HG02623 (cell line): ENCODE measurements at regions not wholly inside any gene's neighbourhood (a gene's known extent, or its start where the extent isn't known, plus 50 kb on each side); places are given as distances from the start of the nearest gene placed in this dataset.
"Not testable (repeated sequence)": the region's sequence is repeated elsewhere in the genome, so short reads cannot be mapped to it uniquely, and the experiment has no call there.

ENCODE experiments used
- ATAC-seq: cut with Tn5 transposase; IDR thresholded peaks from one replicate; pipeline ENCODE4 v1.9.1; 2021; ENCODE audit warnings: moderate library complexity; ENCODE audit not compliant: unreplicated experiment

DNA sequence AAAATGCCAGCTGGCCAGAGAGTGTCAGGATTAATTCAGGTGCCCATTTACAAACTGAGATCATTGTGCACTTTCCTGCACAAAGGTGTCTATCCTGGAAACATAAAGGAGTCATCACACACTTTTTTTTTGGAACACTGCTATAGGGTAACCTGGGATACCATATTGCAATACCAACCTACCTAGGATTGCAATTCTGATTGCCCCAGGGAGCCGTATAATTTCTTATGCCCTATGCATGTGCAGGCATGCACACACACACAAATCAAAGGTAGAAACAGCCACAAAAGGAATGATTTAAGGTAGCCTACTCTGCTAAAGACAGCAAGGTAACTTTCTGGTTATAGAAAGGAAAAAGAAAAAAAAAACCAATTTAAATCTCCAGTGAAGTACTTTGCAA, 285.3 kb upstream of the KITLG start:
- no peak for ATAC-seq

- no peak for ATAC-seq
Measured at GRCh38 chr12:88860851-88861250, 280.6 kb upstream of the KITLG start.

GRCh38 chr12:88856201-88856600, 275.9 kb upstream of the KITLG start:
- no peak for ATAC-seq

DNA sequence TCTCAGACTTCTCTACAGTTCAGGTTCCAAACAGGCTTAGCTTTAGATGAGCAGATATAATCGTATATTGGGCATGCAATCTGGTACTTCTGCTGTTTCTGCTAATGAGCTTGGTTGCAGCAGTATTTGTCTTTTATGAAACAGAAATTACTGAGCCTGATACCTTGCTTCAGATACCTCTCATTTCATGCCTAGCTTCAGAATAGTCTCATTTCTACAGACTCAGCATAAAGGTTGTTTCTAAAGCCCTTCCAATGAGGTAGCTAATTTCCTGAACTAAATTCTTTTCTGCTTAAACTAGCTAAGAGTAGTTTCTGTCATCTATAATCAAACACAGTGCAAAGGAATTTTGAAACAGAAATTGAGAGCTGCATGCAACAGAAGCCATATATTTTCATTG, 275.0 kb upstream of the KITLG start:
- ATAC-seq = no peak

DNA sequence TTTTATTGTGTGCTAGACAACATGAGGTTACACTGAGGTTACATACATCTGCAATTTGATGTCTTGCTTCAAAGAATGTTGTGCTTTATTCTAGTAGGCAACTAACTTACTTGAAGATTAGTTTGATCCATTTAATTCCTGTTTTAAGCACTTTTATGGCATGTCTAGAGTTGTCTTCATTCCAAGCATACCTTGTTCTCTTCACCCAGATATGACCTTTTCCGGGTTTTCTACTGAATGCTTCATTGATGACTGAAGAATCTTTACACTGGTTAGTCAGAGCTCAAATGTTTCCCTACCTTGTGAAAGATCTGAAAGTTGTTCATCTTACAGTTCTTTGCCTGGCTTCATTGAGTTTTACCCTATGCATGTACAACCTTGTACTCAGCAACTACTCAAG, 274.0 kb upstream of the KITLG start:
- no peak for ATAC-seq

- ATAC-seq = not testable (repeated sequence)
Measured at GRCh38 chr12:88847246-88847645, 267.0 kb upstream of the KITLG start.

DNA sequence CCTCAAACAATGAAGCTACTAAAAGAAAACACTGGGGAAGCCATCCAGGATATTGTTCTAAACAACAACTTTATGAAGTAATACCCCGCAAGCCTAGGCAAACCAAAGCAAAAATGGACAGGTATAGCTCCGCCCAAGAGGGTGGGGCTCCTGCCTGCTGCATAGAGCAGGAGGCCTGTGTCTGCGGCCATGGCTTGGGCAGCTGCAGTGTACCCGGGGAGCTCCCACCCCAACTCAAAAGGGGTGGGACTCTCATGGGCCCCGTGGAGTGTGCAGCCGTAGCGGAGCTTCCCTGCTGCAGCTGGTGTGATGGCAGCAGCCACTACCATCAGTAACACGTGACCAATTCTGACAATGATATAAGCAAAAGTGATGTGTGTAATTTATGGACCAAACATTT, 264.2 kb upstream of the KITLG start:
- no peak for ATAC-seq

GRCh38 chr12:88842314-88842713, 262.0 kb upstream of the KITLG start:
- ATAC-seq = no peak

DNA sequence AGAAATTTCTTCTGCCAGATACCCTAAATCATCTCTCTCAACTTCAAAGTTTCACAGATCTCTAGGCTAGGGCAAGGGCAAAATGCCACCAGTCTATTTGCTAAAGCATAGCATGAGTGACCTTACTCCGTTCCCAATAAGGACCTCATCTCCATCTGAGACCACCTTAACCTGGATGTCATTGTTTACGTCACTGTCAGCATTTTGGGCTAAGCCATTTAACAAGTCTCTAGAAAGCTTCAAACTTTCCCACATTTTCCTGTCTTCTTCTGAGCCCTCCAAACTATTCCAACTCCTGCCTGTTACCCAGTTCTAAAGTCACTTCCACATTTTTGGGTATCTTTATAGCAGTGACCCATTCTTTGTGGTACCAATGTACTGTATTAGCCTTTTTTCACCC, 259.2 kb upstream of the KITLG start:
- ATAC-seq = no peak

- ATAC-seq = no peak
Measured at GRCh38 chr12:88836156-88836555, 255.9 kb upstream of the KITLG start.

GRCh38 chr12:88834226-88834625, 254.0 kb upstream of the KITLG start:
- no peak for ATAC-seq

DNA sequence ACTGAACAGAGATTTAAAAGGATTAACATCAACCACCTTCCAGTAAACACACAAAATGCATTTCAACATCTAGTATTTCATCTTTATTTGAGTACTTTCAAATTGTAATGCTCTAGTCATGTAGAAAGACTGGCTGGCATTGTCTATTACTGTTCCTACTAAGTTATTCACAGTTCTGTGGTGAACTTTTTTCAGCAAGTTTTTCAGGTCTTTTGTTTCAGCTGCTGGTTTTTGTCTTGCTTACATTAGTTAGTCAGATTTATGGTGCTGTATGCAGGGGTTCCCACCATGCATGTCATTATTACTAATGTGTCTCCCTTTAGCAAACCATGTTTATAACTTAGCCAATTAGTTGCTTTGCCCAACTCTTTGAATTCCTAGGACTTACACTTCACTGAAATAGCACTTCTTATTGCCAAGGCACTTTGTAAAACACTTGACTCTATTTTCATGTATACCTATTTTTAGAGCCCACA, 253.4 kb upstream of the KITLG start:
- ATAC-seq = no peak

- ATAC-seq = not testable (repeated sequence)
Measured at GRCh38 chr12:88828537-88828936, 248.3 kb upstream of the KITLG start.

DNA sequence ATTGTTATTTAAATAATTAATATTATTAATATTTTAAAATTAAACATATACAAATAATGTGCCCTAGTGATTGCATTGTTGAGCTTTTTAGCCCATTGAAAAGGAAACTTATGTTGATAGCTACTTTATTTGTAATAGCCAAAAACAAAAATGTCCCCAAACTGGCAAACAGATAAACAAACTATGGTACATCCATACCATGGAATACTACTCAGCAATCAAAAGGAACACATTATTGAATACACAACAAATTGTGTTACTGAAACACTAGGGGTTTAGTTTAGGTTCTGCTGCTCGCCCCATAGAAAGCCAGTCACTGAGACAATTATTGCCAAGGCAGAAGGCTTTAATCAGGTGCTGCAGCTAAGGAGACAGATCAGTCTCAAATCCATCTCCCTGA, 239.7 kb upstream of the KITLG start:
- ATAC-seq = no peak

- no peak for ATAC-seq
Measured at GRCh38 chr12:88816201-88816600, 235.9 kb upstream of the KITLG start.

DNA sequence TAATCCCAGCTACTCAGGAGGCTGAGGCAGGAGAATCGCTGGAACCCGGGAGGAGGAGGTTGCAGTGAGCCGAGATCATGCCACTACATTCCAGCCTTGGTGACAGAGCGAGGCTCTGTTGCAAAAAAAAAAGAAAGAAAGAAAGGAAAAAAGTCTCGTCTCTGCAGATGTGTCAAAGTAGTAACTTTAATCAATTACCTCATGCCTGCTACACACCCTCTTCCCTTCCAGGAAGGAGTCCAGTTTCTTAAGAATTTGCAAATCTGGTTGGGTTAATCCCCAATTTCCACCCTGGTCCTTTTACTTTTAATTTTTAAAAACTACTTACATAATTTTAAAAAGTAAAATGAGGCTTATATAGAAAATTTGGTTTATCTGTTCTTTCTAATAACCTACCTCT, 234.5 kb upstream of the KITLG start:
- ATAC-seq = no peak

GRCh38 chr12:88812610-88813009, 232.3 kb upstream of the KITLG start:
- ATAC-seq = no peak

GRCh38 chr12:88810806-88811205, 230.5 kb upstream of the KITLG start:
- no peak for ATAC-seq

DNA sequence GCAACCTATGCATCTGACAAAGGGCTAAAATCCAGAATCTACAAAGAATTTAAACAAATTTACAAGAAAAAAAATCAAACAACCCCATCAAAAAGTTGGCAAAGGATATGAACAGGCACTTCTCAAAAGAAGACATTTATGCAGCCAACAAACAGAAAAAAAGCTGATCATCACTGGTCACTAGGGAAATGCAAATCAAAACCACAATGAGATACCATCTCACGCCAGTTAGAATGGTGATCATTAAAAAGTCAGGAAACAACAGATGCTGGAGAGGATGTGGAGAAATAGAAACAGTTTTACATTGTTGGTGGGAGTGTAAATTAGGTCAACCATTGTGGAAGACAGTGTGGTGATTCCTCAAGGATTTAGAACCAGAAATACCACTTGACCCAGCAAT, 229.6 kb upstream of the KITLG start:
- not testable (repeated sequence) for ATAC-seq

DNA sequence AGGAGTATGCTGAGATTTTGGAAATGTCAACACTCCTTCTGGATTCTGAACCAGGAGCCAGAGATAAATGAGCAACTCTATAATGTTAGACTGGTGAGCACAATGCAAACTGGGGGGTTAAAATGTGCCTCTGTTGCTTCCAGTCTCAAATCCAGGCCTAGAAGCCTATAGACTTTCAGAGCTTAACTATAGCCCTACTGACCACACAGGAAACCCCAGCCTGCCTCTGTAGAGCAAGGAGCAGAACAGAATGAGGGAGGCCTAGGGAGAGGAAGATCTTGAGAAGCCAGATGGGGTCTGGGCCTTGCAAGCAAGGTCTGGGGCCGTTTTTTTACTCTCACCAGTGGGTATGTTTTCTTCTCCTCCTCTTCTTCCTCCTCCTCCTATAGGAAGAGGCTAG, 225.4 kb upstream of the KITLG start:
- ATAC-seq = no peak

- no peak for ATAC-seq
Measured at GRCh38 chr12:88805286-88805685, 225.0 kb upstream of the KITLG start.

DNA sequence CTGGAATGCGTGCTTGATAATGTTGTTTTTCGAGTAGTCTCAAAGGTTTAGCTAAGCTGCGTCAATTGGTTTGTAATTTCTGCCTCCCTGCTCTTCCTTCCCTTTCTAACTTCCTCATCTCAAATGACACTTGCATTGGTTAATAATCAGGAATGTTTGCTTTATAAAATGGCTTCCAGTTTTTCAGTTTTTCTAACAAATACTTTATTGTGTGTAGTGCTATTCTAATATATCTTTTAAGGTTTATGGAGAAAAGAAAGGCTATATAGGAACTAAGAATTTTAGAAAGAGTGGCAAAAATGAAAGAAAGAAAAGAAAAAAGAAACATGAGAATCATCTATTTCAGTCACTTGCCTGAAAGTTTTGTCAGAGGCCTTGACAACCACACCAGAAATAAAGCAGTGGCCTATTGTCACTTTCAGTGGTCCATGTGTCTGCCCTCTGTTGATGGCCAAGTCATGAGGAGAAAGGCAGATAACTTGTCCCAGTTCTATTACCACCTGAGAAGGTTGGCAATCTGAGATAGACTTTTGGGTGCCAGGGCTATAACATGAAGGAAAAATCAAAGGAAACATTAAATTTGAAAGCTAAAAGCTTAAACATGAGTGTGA, 221.9 kb upstream of the KITLG start:
- ATAC-seq = no peak
